ENCODE measurements at regions not wholly inside any gene's neighbourhood (a gene's known extent, or its start where the extent isn't known, plus 50 kb on each side); places are given as distances from the start of the nearest gene placed in this dataset.

GRCh38 chr14:85357120-85357519, 172.8 kb upstream of the FLRT2 start (continued):
- TF ChIP-seq ZNF473 (tag by site-specific recombination; IDR thresholded peaks at IDR 0.05): no peak
- no peak for TF ChIP-seq ZNF488 (tag by site-specific recombination; IDR thresholded peaks at IDR 0.05)
- TF ChIP-seq ZNF211 (tag by site-specific recombination; IDR thresholded peaks at IDR 0.05; ENCODE audit: low read depth): no peak
- TF ChIP-seq OSR2 (tag by site-specific recombination; IDR thresholded peaks at IDR 0.05): no peak
- no peak for TF ChIP-seq ZNF423 (tag by site-specific recombination; IDR thresholded peaks at IDR 0.05)
- no peak for TF ChIP-seq KLF7 (tag by site-specific recombination; IDR thresholded peaks at IDR 0.05; ENCODE audit: borderline replicate concordance)
- TF ChIP-seq ZNF362 (tag by site-specific recombination; IDR thresholded peaks at IDR 0.05): no peak

- H3K4me3 ChIP-seq (ENCODE audit: low read depth, low read length): no peak overlapping the region
- H3K4me1 ChIP-seq (ENCODE audit: control insufficient read depth, insufficient read depth, low read length): no peaks in the 10 kb centered on the region
- POLR2A ChIA-PET: no interaction called here
- H3K27ac ChIP-seq (ENCODE audit: extremely low read depth, low read depth, low read length): no peak overlapping the region
- CTCF ChIA-PET: interaction anchor here (0.6 kb wide), 1 partner anchor 381 kb away, joined by 3 read pairs; no protein-coding TSS in a partner anchor
- H3K9me3 ChIP-seq (ENCODE audit: control insufficient read depth, insufficient read depth, low read depth, low read length): no peaks in the 10 kb centered on the region
- H3K36me3 ChIP-seq (ENCODE audit: control insufficient read depth in 2 of 2, insufficient read depth in 1 of 2, low read length in 2 of 2): no peaks in the 10 kb centered on the region
- TF ChIP-seq ZNF133 (tag by site-specific recombination; IDR thresholded peaks at IDR 0.05) (no peak), ZFP41 (tag by site-specific recombination; IDR thresholded peaks at IDR 0.05; ENCODE audit: borderline replicate concordance) (no peak), ZBTB17 (tag by site-specific recombination; IDR thresholded peaks at IDR 0.05) (no peak), ZNF785 (tag by site-specific recombination; IDR thresholded peaks at IDR 0.05) (no peak), ZNF394 (tag by site-specific recombination; IDR thresholded peaks at IDR 0.05; ENCODE audit: borderline replicate concordance) (no peak), ZNF704 (tag by site-specific recombination; IDR thresholded peaks at IDR 0.05) (no peak), ZNF692 (tag by site-specific recombination; IDR thresholded peaks at IDR 0.05) (no peak), ZNF280D (tag by site-specific recombination; IDR thresholded peaks at IDR 0.05) (no peak), ZNF561 (tag by site-specific recombination; IDR thresholded peaks at IDR 0.05; ENCODE audit: borderline replicate concordance) (no peak), ZNF274 (IDR thresholded peaks at IDR 0.05; ENCODE audit: low read length) (no peak), ZNF274 (tag by site-specific recombination; IDR thresholded peaks at IDR 0.05; ENCODE audit: borderline replicate concordance) (no peak), ZSCAN5A (tag by site-specific recombination; IDR thresholded peaks at IDR 0.05) (no peak), PATZ1 (tag by site-specific recombination; IDR thresholded peaks at IDR 0.05) (no peak), ZNF248 (tag by site-specific recombination; IDR thresholded peaks at IDR 0.05) (no peak), ZNF341 (tag by site-specific recombination; IDR thresholded peaks at IDR 0.05; ENCODE audit: low read depth) (no peak), ZNF558 (tag by site-specific recombination; IDR thresholded peaks at IDR 0.05) (no peak), ZBTB20 (tag by site-specific recombination; IDR thresholded peaks at IDR 0.05) (no peak)
Observed at GRCh38 chr14:85358136-85358785, 171.7 kb upstream of the FLRT2 start.
